GM12864 (cell line): ENCODE measurements at regions not wholly inside any gene's neighbourhood (a gene's known extent, or its start where the extent isn't known, plus 50 kb on each side); places are given as distances from the start of the nearest gene placed in this dataset.

Experiments
- DNase-seq: peaks from one replicate; pipeline ENCODE4 v3.0.0-alpha.2; 2011; ENCODE audit warnings: low read depth
- H3K4me3 ChIP-seq: 2 replicates; pipeline ENCODE4 v1.5.1; 2011; ENCODE audit warnings: mild to moderate bottlenecking, low read depth, low read length, control low read depth
- CTCF ChIP-seq: IDR thresholded peaks from 2 replicates; pipeline ENCODE4 v1.5.1; 2011; ENCODE audit warnings: low read depth, mild to moderate bottlenecking, moderate library complexity, low read length, control low read depth, inconsistent platforms; ENCODE audit errors: missing control alignments

GRCh38 chr18:56139372-56139771 is 499.0 kb downstream of the TXNL1 start:
- TF ChIP-seq CTCF = no peak
- DNase-seq = no peak
- no peak overlapping the region for H3K4me3 ChIP-seq

GRCh38 chr18:56136105-56136504 is 502.3 kb downstream of the TXNL1 start:
- TF ChIP-seq CTCF = no peak
- no peak overlapping the region for H3K4me3 ChIP-seq
- DNase-seq = no peak

- no peak for TF ChIP-seq CTCF
- no peak overlapping the region for H3K4me3 ChIP-seq
- no peak for DNase-seq
Observed at GRCh38 chr18:56130481-56130880, 507.9 kb downstream of the TXNL1 start.

GRCh38 chr18:56128153-56128791 is 510.1 kb downstream of the TXNL1 start:
- TF ChIP-seq CTCF = no peak
- no peak for DNase-seq
- no peak overlapping the region for H3K4me3 ChIP-seq

- no peak for DNase-seq
- no peak overlapping the region for H3K4me3 ChIP-seq
- TF ChIP-seq CTCF = no peak
Observed at GRCh38 chr18:56127322-56128099, 510.9 kb downstream of the TXNL1 start.

- no peak for DNase-seq
Observed at GRCh38 chr18:56124186-56124585, 514.2 kb downstream of the TXNL1 start.

More at GRCh38 chr18:56124186-56124585, 514.2 kb downstream of the TXNL1 start:
- no peak for TF ChIP-seq CTCF
- no peak overlapping the region for H3K4me3 ChIP-seq
